HepG2 (cell line): ENCODE measurements at regions not wholly inside any gene's neighbourhood (a gene's known extent, or its start where the extent isn't known, plus 50 kb on each side); places are given as distances from the start of the nearest gene placed in this dataset.

Source experiments
- ATAC-seq: fragments of 200-7000 bp; cut with Tn5 transposase; 3 replicates; pipeline ENCODE4 v1.9.1; 2020; ENCODE audit warnings: mild to moderate bottlenecking, moderate library complexity
- BruUV-seq: library from RNA; stranded (reverse); fragments of 400-500 nt; replicated peaks from 2 replicates; lab custom pipeline; 2021; lab: Mats Ljungman, UMichigan
- CTCF ChIA-PET: fragments of 300-600 bp; formaldehyde crosslinking; extraction: SDS; loops from one replicate; lab custom pipeline; 2021; ENCODE audit warnings: low total read pairs, inconsistent platforms, low intra/inter-chr PET ratio; lab: Yijun Ruan, JAX
- POLR2A ChIA-PET: fragments of 350-600 bp; sonication (Branson Sonifier 250); formaldehyde crosslinking; loops from one replicate; lab custom pipeline; 2020; ENCODE audit warnings: antibody characterized with exemption, inconsistent platforms; lab: Yijun Ruan, JAX
- DNase-seq: peaks from one replicate; pipeline ENCODE4 v3.0.0-alpha.2; 2015; ENCODE audit warnings: low spot score
- FAIRE-seq: peaks from 3 replicates; lab custom pipeline; 2011; peaks lifted over from hg19 to GRCh38; lab: Jason Lieb, UNC
- H2AFZ ChIP-seq: one replicate; pipeline ENCODE4 v1.6.1; 2011; ENCODE audit warnings: low read length, inconsistent platforms
- H3K27ac ChIP-seq: fragments of 300-600 bp; 3 replicates; pipeline ENCODE4 v1.8.0; 2011; ENCODE audit warnings: mixed run types, mild to moderate bottlenecking, mixed read lengths, low read length, inconsistent platforms; ENCODE audit not compliant: insufficient read depth; ENCODE audit errors: extremely low read length
- H3K27me3 ChIP-seq, 2 experiments: fragments of 200-600 bp in 1 of 2; 2 replicates in 1 of 2; 3 replicates in 1 of 2; pipeline versions ENCODE4 v1.6.0 to v1.8.0; 2011; ENCODE audit warnings: low read length in 2 of 2, mild to moderate bottlenecking in 2 of 2, moderate library complexity in 2 of 2, inconsistent platforms in 1 of 2; ENCODE audit not compliant: insufficient read depth in 2 of 2, control insufficient read depth in 1 of 2
- H3K36me3 ChIP-seq, 2 experiments: fragments of 200-600 bp in 1 of 2; replicated peaks in 1 of 2; 2 replicates in 1 of 2; 3 replicates in 1 of 2; pipeline versions ENCODE4 v1.5.1 to v1.8.0; 2011; ENCODE audit warnings: low read length in 2 of 2, inconsistent platforms in 1 of 2; ENCODE audit not compliant: insufficient read depth in 2 of 2, control insufficient read depth in 1 of 2
- H3K4me1 ChIP-seq: 2 replicates; pipeline ENCODE4 v1.5.1; 2012; ENCODE audit warnings: low read length, inconsistent platforms; ENCODE audit not compliant: insufficient read depth
- H3K4me2 ChIP-seq: 2 replicates; pipeline ENCODE4 v1.6.0; 2011; ENCODE audit warnings: low read depth, low read length, inconsistent platforms
- H3K4me3 ChIP-seq, 3 experiments: fragments of 200-600 bp in 1 of 3; sonication (generic), shearing (Covaris generic) in 1 of 3; replicated peaks in 1 of 3; 2 replicates each; pipeline ENCODE4 v1.5.1; 2011 to 2016; ENCODE audit warnings: low read length in 3 of 3, inconsistent platforms in 2 of 3, low read depth in 2 of 3, mild to moderate bottlenecking in 2 of 3, control low read depth in 1 of 3, mixed read lengths in 1 of 3; ENCODE audit not compliant: insufficient read depth in 1 of 3
- H3K79me2 ChIP-seq: one replicate; pipeline ENCODE4 v1.6.1; 2011; ENCODE audit warnings: low read length, inconsistent platforms; ENCODE audit not compliant: insufficient read depth
- H3K9ac ChIP-seq: 2 replicates; pipeline ENCODE4 v1.6.0; 2011; ENCODE audit warnings: mild to moderate bottlenecking, low read depth, low read length, inconsistent platforms; ENCODE audit not compliant: insufficient read depth
- H3K9me3 ChIP-seq: 2 replicates; pipeline ENCODE4 v1.5.1; 2012; ENCODE audit warnings: mild to moderate bottlenecking, low read length
- H4K20me1 ChIP-seq: 2 replicates; pipeline ENCODE4 v1.6.0; 2011; ENCODE audit warnings: inconsistent platforms, mild to moderate bottlenecking, low read length, moderate library complexity; ENCODE audit not compliant: insufficient read depth
- CBX5 ChIP-seq: sonication (generic); formaldehyde crosslinking; IDR thresholded peaks from 2 replicates; pipeline ENCODE4 v1.4.0; 2020; ENCODE audit warnings: missing genetic modification reagents, borderline replicate concordance
- KAT2B ChIP-seq: fragments of 150-350 bp; IDR thresholded peaks from 2 replicates; pipeline ENCODE4 v1.6.1; 2014; ENCODE audit warnings: low read depth, low read length, borderline replicate concordance
- KLF11 ChIP-seq: IDR thresholded peaks from 2 replicates; pipeline ENCODE4 v1.6.1; 2016; ENCODE audit warnings: missing compliant biosample characterization
- MIER3 ChIP-seq: IDR thresholded peaks from 2 replicates; pipeline ENCODE4 v1.6.1; 2016; ENCODE audit warnings: missing compliant biosample characterization, borderline replicate concordance
- MXD3 ChIP-seq: IDR thresholded peaks from 2 replicates; pipeline ENCODE4 v1.6.1; 2016; ENCODE audit warnings: mild to moderate bottlenecking, missing biosample characterization, missing genetic modification reagents
- PLRG1 ChIP-seq: fragments of 450-650 bp; conservative IDR thresholded peaks from 2 replicates; pipeline ENCODE4 v1.6.1; 2016
- RBM22 ChIP-seq: fragments of 200-400 bp; formaldehyde crosslinking; optimal IDR thresholded peaks from 2 replicates; pipeline ENCODE3; 2017; ENCODE audit warnings: mild to moderate bottlenecking, low read length, moderate library complexity
- SMC3 ChIP-seq: IDR thresholded peaks from 2 replicates; pipeline ENCODE4 v1.6.1; 2011; ENCODE audit warnings: low read length, improper control_type of control experiment
- TBX2 ChIP-seq: sonication (generic); formaldehyde crosslinking; IDR thresholded peaks from 2 replicates; pipeline ENCODE4 v1.5.0; 2020; ENCODE audit warnings: missing genetic modification reagents, mild to moderate bottlenecking, borderline replicate concordance
- TCF7 ChIP-seq: sonication (generic); IDR thresholded peaks from 2 replicates; pipeline ENCODE4 v1.6.1; 2016; ENCODE audit warnings: antibody characterized with exemption, low read depth
- THAP7 ChIP-seq: sonication (generic); formaldehyde crosslinking; IDR thresholded peaks from 2 replicates; pipeline ENCODE4 v1.8.1; 2023; ENCODE audit warnings: mild to moderate bottlenecking, missing genetic modification reagents
- ZNF225 ChIP-seq: sonication (generic); formaldehyde crosslinking; IDR thresholded peaks from 2 replicates; pipeline ENCODE4 v1.4.0; 2020; ENCODE audit warnings: mild to moderate bottlenecking, missing genetic modification reagents
- ZNF264 ChIP-seq: sonication (generic); formaldehyde crosslinking; IDR thresholded peaks from 2 replicates; pipeline ENCODE4 v1.4.0; 2020; ENCODE audit warnings: missing genetic modification reagents
- ZNF274 ChIP-seq: sonication (generic); formaldehyde crosslinking; IDR thresholded peaks from 2 replicates; pipeline ENCODE4 v1.5.1; 2020; ENCODE audit warnings: mild to moderate bottlenecking, missing genetic modification reagents
- ZNF605 ChIP-seq: sonication (generic); formaldehyde crosslinking; IDR thresholded peaks from 2 replicates; pipeline ENCODE4 v1.8.0; 2022; ENCODE audit warnings: mild to moderate bottlenecking, missing genetic modification reagents
- ZNF609 ChIP-seq: sonication (generic); formaldehyde crosslinking; IDR thresholded peaks from 2 replicates; pipeline ENCODE4 v1.4.0; 2020; ENCODE audit warnings: mild to moderate bottlenecking, missing genetic modification reagents, borderline replicate concordance
- ZNF616 ChIP-seq: sonication (generic); formaldehyde crosslinking; IDR thresholded peaks from 2 replicates; pipeline ENCODE4 v1.5.0; 2020; ENCODE audit warnings: low read depth, mild to moderate bottlenecking, missing genetic modification reagents
- WGBS: methylation state at CpG from one replicate; pipeline ENCODE4 v1.1.6; 2017; ENCODE audit warnings: low lambda C conversion rate; 5-methylcytosine and 5-hydroxymethylcytosine counted together
- in situ Hi-C: cut with HindIII; loops from 2 replicates; pipeline ENCODE4 v1.10.0; 2017; ENCODE audit warnings: low pct_unique_long_range_greater_than_20kb; ENCODE audit not compliant: extremely low pct_ligation_motif_present
- intact Hi-C: fragments of 100-400 bp; cut with micrococcal nuclease; formaldehyde crosslinking; loops from one replicate; pipeline ENCODE4 v1.10.0; 2022; ENCODE audit not compliant: unreplicated experiment
- TF ChIP-seq, protein P1 (sequence below): sonication (generic); formaldehyde crosslinking; IDR thresholded peaks from 2 replicates; pipeline ENCODE4 v1.4.0; 2020; ENCODE audit warnings: missing genetic modification reagents, mild to moderate bottlenecking, borderline replicate concordance

GRCh38 chr12:11593013-11593412, 56.5 kb upstream of the ETV6 start:
- ChIA-PET CTCF (no interaction called here), POLR2A (no interaction called here)
- no peak overlapping the region for H3K9ac ChIP-seq
- intact Hi-C loops (no loop called here), in situ Hi-C loops (no loop called here)
- no peak for FAIRE-seq
- WGBS, result 4% methylated on average over 1 of the region's 1 CpG
- H3K4me1 ChIP-seq, result no peaks in the 10 kb centered on the region
- no peaks in the 10 kb centered on the region for H3K9me3 ChIP-seq
- no peaks in the 10 kb centered on the region for H4K20me1 ChIP-seq
- no peaks in the 10 kb centered on the region for H3K79me2 ChIP-seq
- no peak overlapping the region for H3K4me3 ChIP-seq
- ATAC-seq, result no peak
- BruUV-seq, result no TSS peak
- no peak for DNase-seq
- no peak overlapping the region for H2AFZ ChIP-seq
- no peaks in the 10 kb centered on the region for H3K36me3 ChIP-seq
- peaks cover 3 to 8% of the 10 kb centered on the region in 2 experiments; a peak in 3 of 5 replicates for H3K27me3 ChIP-seq
- no peak overlapping the region for H3K4me2 ChIP-seq
- H3K27ac ChIP-seq, result no peak overlapping the region
- TF ChIP-seq ZNF274 (CRISPR knock-in tag) (no peak), KAT2B (no peak), PLRG1 (no peak), TCF7 (no peak), MXD3 (CRISPR knock-in tag) (no peak), ZNF605 (CRISPR knock-in tag) (no peak), CBX5 (no peak), THAP7 (no peak), ZNF616 (CRISPR knock-in tag) (no peak), SMC3 (no peak), ZNF609 (CRISPR knock-in tag) (no peak), TBX2 (no peak), ZNF225 (CRISPR knock-in tag) (no peak), KLF11 (CRISPR knock-in tag) (no peak), MIER3 (CRISPR knock-in tag) (no peak), ZNF264 (no peak), RBM22 (no peak)
- TF ChIP-seq, protein P1, sequence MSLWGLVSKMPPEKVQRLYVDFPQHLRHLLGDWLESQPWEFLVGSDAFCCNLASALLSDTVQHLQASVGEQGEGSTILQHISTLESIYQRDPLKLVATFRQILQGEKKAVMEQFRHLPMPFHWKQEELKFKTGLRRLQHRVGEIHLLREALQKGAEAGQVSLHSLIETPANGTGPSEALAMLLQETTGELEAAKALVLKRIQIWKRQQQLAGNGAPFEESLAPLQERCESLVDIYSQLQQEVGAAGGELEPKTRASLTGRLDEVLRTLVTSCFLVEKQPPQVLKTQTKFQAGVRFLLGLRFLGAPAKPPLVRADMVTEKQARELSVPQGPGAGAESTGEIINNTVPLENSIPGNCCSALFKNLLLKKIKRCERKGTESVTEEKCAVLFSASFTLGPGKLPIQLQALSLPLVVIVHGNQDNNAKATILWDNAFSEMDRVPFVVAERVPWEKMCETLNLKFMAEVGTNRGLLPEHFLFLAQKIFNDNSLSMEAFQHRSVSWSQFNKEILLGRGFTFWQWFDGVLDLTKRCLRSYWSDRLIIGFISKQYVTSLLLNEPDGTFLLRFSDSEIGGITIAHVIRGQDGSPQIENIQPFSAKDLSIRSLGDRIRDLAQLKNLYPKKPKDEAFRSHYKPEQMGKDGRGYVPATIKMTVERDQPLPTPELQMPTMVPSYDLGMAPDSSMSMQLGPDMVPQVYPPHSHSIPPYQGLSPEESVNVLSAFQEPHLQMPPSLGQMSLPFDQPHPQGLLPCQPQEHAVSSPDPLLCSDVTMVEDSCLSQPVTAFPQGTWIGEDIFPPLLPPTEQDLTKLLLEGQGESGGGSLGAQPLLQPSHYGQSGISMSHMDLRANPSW (CRISPR knock-in tag), result no peak
